Vagina (tissue), 2 donors: ENCODE measurements at regions not wholly inside any gene's neighbourhood (a gene's known extent, or its start where the extent isn't known, plus 50 kb on each side); places are given as distances from the start of the nearest gene placed in this dataset.

ENCODE experiments used
- DNase-seq, 2 donors: peaks; one replicate each; pipeline ENCODE4 v3.0.0-alpha.2; 2017; ENCODE audit errors: extremely low spot score in 2 of 2
- H3K27ac ChIP-seq: fragments of 200-600 bp; sonication (generic); one replicate; pipeline ENCODE4 v1.5.1; 2019
- H3K27me3 ChIP-seq: fragments of 200-600 bp; sonication (generic); one replicate; pipeline ENCODE4 v1.5.1; 2019
- H3K36me3 ChIP-seq, 2 donors: fragments of 200-600 bp; sonication (generic); one replicate each; pipeline ENCODE4 v1.5.1; 2017 to 2019
- H3K4me1 ChIP-seq: fragments of 200-600 bp; sonication (generic); one replicate; pipeline ENCODE4 v1.5.1; 2019
- H3K4me3 ChIP-seq, 2 donors: fragments of 200-600 bp; sonication (generic); 1 replicate in 1 of 2; 2 replicates in 1 of 2; pipeline ENCODE4 v1.5.1; 2016 to 2019
- H3K9me3 ChIP-seq: fragments of 200-600 bp; sonication (generic); one replicate; pipeline ENCODE4 v1.5.1; 2019
- CTCF ChIP-seq, 3 experiments: fragments of 450-650 bp in 2 of 3; fragments of 200-600 bp in 1 of 3; sonication (generic) in 1 of 3; IDR thresholded peaks; one replicate each; pipeline ENCODE4 v1.5.1; 2017 to 2019; ENCODE audit warnings: antibody characterized with exemption in 3 of 3, mild to moderate bottlenecking in 2 of 3, moderate library complexity in 2 of 3
- POLR2A ChIP-seq, 2 donors: fragments of 450-650 bp; IDR thresholded peaks; one replicate each; pipeline ENCODE4 v1.6.1; 2017; ENCODE audit warnings: antibody characterized with exemption in 2 of 2, mild to moderate bottlenecking in 2 of 2, moderate library complexity in 2 of 2
- POLR2AphosphoS5 ChIP-seq, 2 donors: sonication (generic); formaldehyde crosslinking; IDR thresholded peaks; one replicate each; pipeline ENCODE4 v1.9.0; 2017; ENCODE audit warnings: antibody characterized with exemption in 2 of 2, mild to moderate bottlenecking in 2 of 2, low read depth in 1 of 2; ENCODE audit not compliant: insufficient read depth in 1 of 2
- intact Hi-C: fragments of 100-400 bp; cut with DNase I; formaldehyde crosslinking; loops from one replicate; pipeline ENCODE4 v1.15.1; 2023

- no peaks in the 10 kb centered on the region for H3K9me3 ChIP-seq
- no peaks in the 10 kb centered on the region for H3K4me1 ChIP-seq
- no peaks in the 10 kb centered on the region for H3K27me3 ChIP-seq
- TF ChIP-seq CTCF (IDR thresholded peaks at IDR 0.05) (no peak), POLR2AphosphoS5 (IDR thresholded peaks at IDR 0.05; ENCODE audit: insufficient read depth in 1 of 2, low read depth in 1 of 2) (no peak), POLR2A (IDR thresholded peaks at IDR 0.05) (no peak)
- no peaks in the 10 kb centered on the region for H3K36me3 ChIP-seq
- H3K27ac ChIP-seq: no peak overlapping the region
- intact Hi-C loops: no loop called here
- DNase-seq: peak; percentile 67 to 71
- no peak overlapping the region for H3K4me3 ChIP-seq
Observed at GRCh38 chr5:2130361-2130760, 247.6 kb upstream of the IRX4 start.

- Histone ChIP-seq H3K36me3 (no peaks in the 10 kb centered on the region), H3K27me3 (no peaks in the 10 kb centered on the region), H3K4me1 (no peaks in the 10 kb centered on the region), H3K9me3 (no peaks in the 10 kb centered on the region), H3K27ac (no peak overlapping the region), H3K4me3 (no peak overlapping the region)
- DNase-seq: peak in 1 of 2 donors; percentile 40
- intact Hi-C loops: no loop called here
- TF ChIP-seq CTCF (IDR thresholded peaks at IDR 0.05): no peak
- TF ChIP-seq POLR2A (IDR thresholded peaks at IDR 0.05): no peak
- no peak for TF ChIP-seq POLR2AphosphoS5 (IDR thresholded peaks at IDR 0.05; ENCODE audit: insufficient read depth in 1 of 2, low read depth in 1 of 2)
Observed at GRCh38 chr5:2129568-2130272, 247.0 kb upstream of the IRX4 start.

GRCh38 chr5:2128686-2129355, 246.1 kb upstream of the IRX4 start:
- H3K27me3 ChIP-seq: no peaks in the 10 kb centered on the region
- DNase-seq: no peak
- intact Hi-C loops: no loop called here
- no peaks in the 10 kb centered on the region for H3K4me1 ChIP-seq
- TF ChIP-seq POLR2A (IDR thresholded peaks at IDR 0.05): no peak
- TF ChIP-seq CTCF (IDR thresholded peaks at IDR 0.05): no peak
- no peak for TF ChIP-seq POLR2AphosphoS5 (IDR thresholded peaks at IDR 0.05; ENCODE audit: insufficient read depth in 1 of 2, low read depth in 1 of 2)
- no peak overlapping the region for H3K27ac ChIP-seq
- H3K36me3 ChIP-seq: no peaks in the 10 kb centered on the region
- H3K4me3 ChIP-seq: no peak overlapping the region
- no peaks in the 10 kb centered on the region for H3K9me3 ChIP-seq

- Histone ChIP-seq H3K4me1 (no peaks in the 10 kb centered on the region), H3K36me3 (no peaks in the 10 kb centered on the region), H3K4me3 (no peak overlapping the region), H3K27me3 (no peaks in the 10 kb centered on the region), H3K9me3 (no peaks in the 10 kb centered on the region), H3K27ac (no peak overlapping the region)
- intact Hi-C loops: no loop called here
- DNase-seq: peak in 1 of 2 donors; percentile 61
- TF ChIP-seq CTCF (IDR thresholded peaks at IDR 0.05) (no peak), POLR2A (IDR thresholded peaks at IDR 0.05) (no peak), POLR2AphosphoS5 (IDR thresholded peaks at IDR 0.05; ENCODE audit: insufficient read depth in 1 of 2, low read depth in 1 of 2) (no peak)
Observed at GRCh38 chr5:2126512-2126911, 243.8 kb upstream of the IRX4 start.

GRCh38 chr5:2125901-2126265, 243.2 kb upstream of the IRX4 start:
- no peak overlapping the region for H3K4me3 ChIP-seq
- no peaks in the 10 kb centered on the region for H3K36me3 ChIP-seq
- H3K4me1 ChIP-seq: no peaks in the 10 kb centered on the region
- H3K9me3 ChIP-seq: no peaks in the 10 kb centered on the region
- peak in 1 of 2 donors; percentile 79 for DNase-seq
- no peak for TF ChIP-seq CTCF (IDR thresholded peaks at IDR 0.05)
- H3K27ac ChIP-seq: no peak overlapping the region
- intact Hi-C loops: no loop called here
- H3K27me3 ChIP-seq: no peaks in the 10 kb centered on the region
